SU-DHL-6 (cell line): ENCODE measurements at regions not wholly inside any gene's neighbourhood (a gene's known extent, or its start where the extent isn't known, plus 50 kb on each side); places are given as distances from the start of the nearest gene placed in this dataset.

Experiments
- H2AFZ ChIP-seq: fragments of 200-600 bp; sonication (generic); 2 replicates; pipeline ENCODE4 v1.6.1; 2014; ENCODE audit warnings: low read depth, mild to moderate bottlenecking, moderate library complexity, mixed read lengths, antibody characterized with exemption, low read length; ENCODE audit not compliant: severe bottlenecking
- H3F3A ChIP-seq: fragments of 200-600 bp; shearing (Covaris generic); 2 replicates; pipeline ENCODE4 v1.6.0; 2016; ENCODE audit warnings: antibody characterized with exemption, mild to moderate bottlenecking; ENCODE audit not compliant: insufficient read depth
- H3K27ac ChIP-seq: fragments of 200-600 bp; sonication (generic); 2 replicates; pipeline ENCODE4 v1.5.1; 2016; ENCODE audit warnings: low read depth, mild to moderate bottlenecking, low read length, moderate library complexity, mixed read lengths
- H3K27me3 ChIP-seq: fragments of 200-600 bp; sonication (generic), shearing (Covaris generic); 2 replicates; pipeline ENCODE4 v1.6.0; 2014; ENCODE audit warnings: mild to moderate bottlenecking, low read length
- H3K36me3 ChIP-seq: fragments of 200-600 bp; sonication (generic); 2 replicates; pipeline ENCODE4 v1.6.1; 2014; ENCODE audit warnings: mild to moderate bottlenecking, low read length, mixed read lengths
- H3K4me2 ChIP-seq: fragments of 300-600, 200-600 bp; shearing (Covaris generic), sonication (generic); 2 replicates; pipeline ENCODE4 v1.6.0; 2014; ENCODE audit warnings: low read length, low read depth, mild to moderate bottlenecking; ENCODE audit not compliant: poor library complexity, severe bottlenecking
- H3K4me3 ChIP-seq: fragments of 200-600 bp; sonication (generic); 2 replicates; pipeline ENCODE4 v1.5.1; 2014; ENCODE audit warnings: antibody characterized with exemption, low read length, mild to moderate bottlenecking, mixed read lengths; ENCODE audit not compliant: insufficient read depth, poor library complexity, severe bottlenecking
- H3K79me2 ChIP-seq: fragments of 200-600 bp; sonication (generic); 2 replicates; pipeline ENCODE4 v1.6.1; 2014; ENCODE audit warnings: mild to moderate bottlenecking, low read length, moderate library complexity; ENCODE audit not compliant: insufficient read depth
- H3K9ac ChIP-seq: fragments of 200-600 bp; sonication (generic); 2 replicates; pipeline ENCODE4 v1.7.0; 2014; ENCODE audit warnings: mild to moderate bottlenecking, low read length
- H3K9me2 ChIP-seq: fragments of 200-600 bp; sonication (generic); replicated peaks from 2 replicates; pipeline ENCODE4 v1.6.1; 2014; ENCODE audit warnings: low read length; ENCODE audit not compliant: insufficient read depth
- H3K9me3 ChIP-seq: fragments of 200-600 bp; sonication (generic); 2 replicates; pipeline ENCODE4 v1.6.1; 2014; ENCODE audit warnings: low read length, mixed read lengths; ENCODE audit not compliant: insufficient read depth
- H4K20me1 ChIP-seq: fragments of 200-600 bp; sonication (generic); 2 replicates; pipeline ENCODE4 v1.6.1; 2014; ENCODE audit warnings: low read depth, mild to moderate bottlenecking, antibody characterized with exemption, low read length, moderate library complexity, mixed read lengths
- EZH2phosphoT487 ChIP-seq: fragments of 200-600 bp; sonication (generic), shearing (Covaris generic); conservative IDR thresholded peaks from 2 replicates; pipeline ENCODE4 v1.6.1; 2018; ENCODE audit warnings: mild to moderate bottlenecking, antibody characterized with exemption, low read length, moderate library complexity, mixed read lengths
- TF ChIP-seq, protein P1 (sequence below): fragments of 200-600 bp; sonication (generic); IDR thresholded peaks from one replicate; pipeline ENCODE4 v1.5.1; 2017; ENCODE audit warnings: antibody characterized with exemption, mild to moderate bottlenecking, low read length, moderate library complexity; ENCODE audit not compliant: insufficient read depth, poor library complexity, severe bottlenecking

GRCh38 chr1:110260194-110260593, 50.1 kb downstream of the KCNC4 start:
- H3F3A ChIP-seq, result no peaks in the 10 kb centered on the region; the same call in 1 of the 2 replicates
- H3K27me3 ChIP-seq, result no peaks in the 10 kb centered on the region
- H3K9me3 ChIP-seq, result no peaks in the 10 kb centered on the region
- H3K4me2 ChIP-seq, result no peak overlapping the region
- H3K27ac ChIP-seq, result no peak overlapping the region
- H2AFZ ChIP-seq, result no peak overlapping the region
- H3K79me2 ChIP-seq, result no peaks in the 10 kb centered on the region
- no peaks in the 10 kb centered on the region for H3K36me3 ChIP-seq
- no peaks in the 10 kb centered on the region for H3K9me2 ChIP-seq
- no peak overlapping the region for H3K4me3 ChIP-seq
- H3K9ac ChIP-seq, result no peak overlapping the region
- no peaks in the 10 kb centered on the region for H4K20me1 ChIP-seq
- no peak for TF ChIP-seq EZH2phosphoT487
- TF ChIP-seq, protein P1, sequence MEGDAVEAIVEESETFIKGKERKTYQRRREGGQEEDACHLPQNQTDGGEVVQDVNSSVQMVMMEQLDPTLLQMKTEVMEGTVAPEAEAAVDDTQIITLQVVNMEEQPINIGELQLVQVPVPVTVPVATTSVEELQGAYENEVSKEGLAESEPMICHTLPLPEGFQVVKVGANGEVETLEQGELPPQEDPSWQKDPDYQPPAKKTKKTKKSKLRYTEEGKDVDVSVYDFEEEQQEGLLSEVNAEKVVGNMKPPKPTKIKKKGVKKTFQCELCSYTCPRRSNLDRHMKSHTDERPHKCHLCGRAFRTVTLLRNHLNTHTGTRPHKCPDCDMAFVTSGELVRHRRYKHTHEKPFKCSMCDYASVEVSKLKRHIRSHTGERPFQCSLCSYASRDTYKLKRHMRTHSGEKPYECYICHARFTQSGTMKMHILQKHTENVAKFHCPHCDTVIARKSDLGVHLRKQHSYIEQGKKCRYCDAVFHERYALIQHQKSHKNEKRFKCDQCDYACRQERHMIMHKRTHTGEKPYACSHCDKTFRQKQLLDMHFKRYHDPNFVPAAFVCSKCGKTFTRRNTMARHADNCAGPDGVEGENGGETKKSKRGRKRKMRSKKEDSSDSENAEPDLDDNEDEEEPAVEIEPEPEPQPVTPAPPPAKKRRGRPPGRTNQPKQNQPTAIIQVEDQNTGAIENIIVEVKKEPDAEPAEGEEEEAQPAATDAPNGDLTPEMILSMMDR, result no peak

GRCh38 chr1:110262296-110262695, 52.2 kb downstream of the KCNC4 start:
- Histone ChIP-seq H3K9me2 (no peaks in the 10 kb centered on the region), H3K9ac (no peak overlapping the region), H3K79me2 (no peaks in the 10 kb centered on the region), H3K27me3 (no peaks in the 10 kb centered on the region), H4K20me1 (no peaks in the 10 kb centered on the region), H3F3A (no peaks in the 10 kb centered on the region; the same call in 1 of the 2 replicates), H3K4me3 (no peak overlapping the region), H3K4me2 (no peak overlapping the region), H2AFZ (no peak overlapping the region), H3K27ac (no peak overlapping the region), H3K9me3 (no peaks in the 10 kb centered on the region), H3K36me3 (no peaks in the 10 kb centered on the region)
- TF ChIP-seq EZH2phosphoT487, result no peak
- TF ChIP-seq, protein P1, result no peak

- Histone ChIP-seq H4K20me1 (no peaks in the 10 kb centered on the region), H3K27me3 (no peaks in the 10 kb centered on the region), H3K9me3 (no peaks in the 10 kb centered on the region), H3K79me2 (no peaks in the 10 kb centered on the region), H3K27ac (no peak overlapping the region), H3K4me2 (no peak overlapping the region), H3F3A (no peaks in the 10 kb centered on the region; the same call in 1 of the 2 replicates), H3K9me2 (no peaks in the 10 kb centered on the region), H3K4me3 (no peak overlapping the region), H3K9ac (no peak overlapping the region), H2AFZ (no peak overlapping the region), H3K36me3 (no peaks in the 10 kb centered on the region)
- TF ChIP-seq, protein P1, result peak; percentile 31
- TF ChIP-seq EZH2phosphoT487, result no peak
Observed at GRCh38 chr1:110262846-110263631, 52.9 kb downstream of the KCNC4 start.
